ENCODE measurements at regions not wholly inside any gene's neighbourhood (a gene's known extent, or its start where the extent isn't known, plus 50 kb on each side); places are given as distances from the start of the nearest gene placed in this dataset.
"Not testable (repeated sequence)": the region's sequence is repeated elsewhere in the genome, so short reads cannot be mapped to it uniquely, and the experiment has no call there.

GRCh38 chr13:54626504-54626903 lies 1597.9 kb downstream of the OLFM4 start:
- TF ChIP-seq POLR2AphosphoS5 (IDR thresholded peaks at IDR 0.05; ENCODE audit: insufficient read depth, low read depth, low read length); POLR2A (IDR thresholded peaks at IDR 0.05; ENCODE audit: low read depth, low read length); JUN (IDR thresholded peaks at IDR 0.05; ENCODE audit: borderline replicate concordance, insufficient read depth, insufficient read length, low read depth); MAX (IDR thresholded peaks at IDR 0.05; ENCODE audit: insufficient read depth, insufficient read length); EZH2 (IDR thresholded peaks at IDR 0.05; ENCODE audit: borderline replicate concordance, low read depth, low read length, severe bottlenecking); MYC (IDR thresholded peaks at IDR 0.05; ENCODE audit: low read depth, low read length); GATA2 (IDR thresholded peaks at IDR 0.05; ENCODE audit: insufficient read depth, insufficient read length, low read depth, low read length): not testable (repeated sequence)
- TF ChIP-seq, protein P1, sequence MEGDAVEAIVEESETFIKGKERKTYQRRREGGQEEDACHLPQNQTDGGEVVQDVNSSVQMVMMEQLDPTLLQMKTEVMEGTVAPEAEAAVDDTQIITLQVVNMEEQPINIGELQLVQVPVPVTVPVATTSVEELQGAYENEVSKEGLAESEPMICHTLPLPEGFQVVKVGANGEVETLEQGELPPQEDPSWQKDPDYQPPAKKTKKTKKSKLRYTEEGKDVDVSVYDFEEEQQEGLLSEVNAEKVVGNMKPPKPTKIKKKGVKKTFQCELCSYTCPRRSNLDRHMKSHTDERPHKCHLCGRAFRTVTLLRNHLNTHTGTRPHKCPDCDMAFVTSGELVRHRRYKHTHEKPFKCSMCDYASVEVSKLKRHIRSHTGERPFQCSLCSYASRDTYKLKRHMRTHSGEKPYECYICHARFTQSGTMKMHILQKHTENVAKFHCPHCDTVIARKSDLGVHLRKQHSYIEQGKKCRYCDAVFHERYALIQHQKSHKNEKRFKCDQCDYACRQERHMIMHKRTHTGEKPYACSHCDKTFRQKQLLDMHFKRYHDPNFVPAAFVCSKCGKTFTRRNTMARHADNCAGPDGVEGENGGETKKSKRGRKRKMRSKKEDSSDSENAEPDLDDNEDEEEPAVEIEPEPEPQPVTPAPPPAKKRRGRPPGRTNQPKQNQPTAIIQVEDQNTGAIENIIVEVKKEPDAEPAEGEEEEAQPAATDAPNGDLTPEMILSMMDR (IDR thresholded peaks at IDR 0.05; ENCODE audit: extremely low read depth in 1 of 2, insufficient read depth in 1 of 2, low read depth in 1 of 2, low read length in 2 of 2), result not testable (repeated sequence)
